OCI-LY7 (cell line): ENCODE measurements at regions not wholly inside any gene's neighbourhood (a gene's known extent, or its start where the extent isn't known, plus 50 kb on each side); places are given as distances from the start of the nearest gene placed in this dataset.

Experiments used
- EZH2phosphoT487 ChIP-seq: fragments of 200-600 bp; sonication (generic); IDR thresholded peaks from 2 replicates; pipeline ENCODE4 v1.6.1; 2018; ENCODE audit warnings: low read depth, borderline replicate concordance, mild to moderate bottlenecking, mixed run types, antibody characterized with exemption, low read length, moderate library complexity, mixed read lengths
- TF ChIP-seq, protein P1 (sequence below): fragments of 200-600 bp; sonication (generic); conservative IDR thresholded peaks from 2 replicates; pipeline ENCODE4 v1.5.1; 2014; ENCODE audit warnings: mild to moderate bottlenecking, antibody characterized with exemption, low read length, moderate library complexity, mixed read lengths

- TF ChIP-seq, protein P1, sequence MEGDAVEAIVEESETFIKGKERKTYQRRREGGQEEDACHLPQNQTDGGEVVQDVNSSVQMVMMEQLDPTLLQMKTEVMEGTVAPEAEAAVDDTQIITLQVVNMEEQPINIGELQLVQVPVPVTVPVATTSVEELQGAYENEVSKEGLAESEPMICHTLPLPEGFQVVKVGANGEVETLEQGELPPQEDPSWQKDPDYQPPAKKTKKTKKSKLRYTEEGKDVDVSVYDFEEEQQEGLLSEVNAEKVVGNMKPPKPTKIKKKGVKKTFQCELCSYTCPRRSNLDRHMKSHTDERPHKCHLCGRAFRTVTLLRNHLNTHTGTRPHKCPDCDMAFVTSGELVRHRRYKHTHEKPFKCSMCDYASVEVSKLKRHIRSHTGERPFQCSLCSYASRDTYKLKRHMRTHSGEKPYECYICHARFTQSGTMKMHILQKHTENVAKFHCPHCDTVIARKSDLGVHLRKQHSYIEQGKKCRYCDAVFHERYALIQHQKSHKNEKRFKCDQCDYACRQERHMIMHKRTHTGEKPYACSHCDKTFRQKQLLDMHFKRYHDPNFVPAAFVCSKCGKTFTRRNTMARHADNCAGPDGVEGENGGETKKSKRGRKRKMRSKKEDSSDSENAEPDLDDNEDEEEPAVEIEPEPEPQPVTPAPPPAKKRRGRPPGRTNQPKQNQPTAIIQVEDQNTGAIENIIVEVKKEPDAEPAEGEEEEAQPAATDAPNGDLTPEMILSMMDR = no peak
- TF ChIP-seq EZH2phosphoT487 = no peak
Observed at GRCh38 chr14:99075061-99075460, 196.9 kb downstream of the BCL11B start.
